ENCODE measurements at regions not wholly inside any gene's neighbourhood (a gene's known extent, or its start where the extent isn't known, plus 50 kb on each side); places are given as distances from the start of the nearest gene placed in this dataset.

GRCh38 chr13:70183041-70183440 lies 74.8 kb upstream of the KLHL1 start:
- Mint-ChIP-seq H3K4me1 (ENCODE audit: low read depth, unreplicated experiment) (no peaks in the 10 kb centered on the region), H3K9me3 (ENCODE audit: low read depth, unreplicated experiment) (no peaks in the 10 kb centered on the region), H3K36me3 (ENCODE audit: insufficient read depth, unreplicated experiment) (no peaks in the 10 kb centered on the region), H3K4me3 (ENCODE audit: low read depth, unreplicated experiment) (no peak overlapping the region), H3K27ac (ENCODE audit: unreplicated experiment) (no peak overlapping the region), H3K27me3 (ENCODE audit: unreplicated experiment) (no peaks in the 10 kb centered on the region)
- no peak for TF ChIP-seq CTCF (IDR thresholded peaks at IDR 0.05; ENCODE audit: unreplicated experiment)
- CTCF ChIA-PET = no interaction called here
- intact Hi-C loops (cut with micrococcal nuclease; ENCODE audit: unreplicated experiment) = no loop called here
- DNase-seq = no peak
- no TSS peak for BruUV-seq (replicated peaks)

Data from Calu3 (cell line).